A549 (cell line): ENCODE measurements at regions not wholly inside any gene's neighbourhood (a gene's known extent, or its start where the extent isn't known, plus 50 kb on each side); places are given as distances from the start of the nearest gene placed in this dataset.

Experiments
- CBX2 ChIP-seq: fragments of 200-600 bp; sonication (generic); IDR thresholded peaks from 2 replicates; pipeline ENCODE4 v1.6.1; 2016; ENCODE audit warnings: low read depth, mild to moderate bottlenecking, borderline replicate concordance
- CEBPB ChIP-seq, 2 experiments: fragments of >200 bp in 1 of 2; sonication (Bioruptor Twin) in 1 of 2; formaldehyde crosslinking in 1 of 2; IDR thresholded peaks; 2 replicates each; pipeline ENCODE4 v1.6.1; 2012 to 2016
- CTCF ChIP-seq: fragments of >200 bp; sonication (Bioruptor Twin); formaldehyde crosslinking; IDR thresholded peaks from 3 replicates; pipeline ENCODE4 v1.5.1; 2016
- EP300 ChIP-seq, 2 experiments: fragments of >200 bp; sonication (Bioruptor Twin); formaldehyde crosslinking; IDR thresholded peaks; 2 replicates in 1 of 2; 3 replicates in 1 of 2; pipeline ENCODE4 v1.6.1; 2016 to 2017
- HMGXB4 ChIP-seq: fragments of 250-450 bp; sonication (Bioruptor Pico); IDR thresholded peaks from 2 replicates; pipeline ENCODE4 v1.5.0; 2021; ENCODE audit warnings: mild to moderate bottlenecking, moderate library complexity, borderline replicate concordance
- JUNB ChIP-seq: fragments of >200 bp; sonication (Bioruptor Twin); formaldehyde crosslinking; IDR thresholded peaks from 2 replicates; pipeline ENCODE4 v1.6.1; 2016
- KDM1A ChIP-seq: fragments of 200-600 bp; sonication (generic); IDR thresholded peaks from 2 replicates; pipeline ENCODE4 v1.6.1; 2016; ENCODE audit warnings: low read depth, mild to moderate bottlenecking
- MAX ChIP-seq: IDR thresholded peaks from 2 replicates; pipeline ENCODE4 v1.6.1; 2012
- POLR2A ChIP-seq: IDR thresholded peaks from 2 replicates; pipeline ENCODE4 v1.6.1; 2012; ENCODE audit warnings: mild to moderate bottlenecking, low read length
- POLR2AphosphoS2 ChIP-seq: conservative IDR thresholded peaks from 2 replicates; pipeline ENCODE4 v1.6.1; 2012; ENCODE audit warnings: low read length, improper control_type of control experiment, inconsistent platforms
- TP53 ChIP-seq: fragments of 250-450 bp; sonication (Bioruptor Pico); IDR thresholded peaks from 2 replicates; pipeline ENCODE4 v1.5.0; 2021; ENCODE audit warnings: mild to moderate bottlenecking, moderate library complexity
- USF2 ChIP-seq: fragments of 450-650 bp; IDR thresholded peaks from 2 replicates; pipeline ENCODE4 v1.6.1; 2014; ENCODE audit warnings: antibody characterized with exemption
- ZNF302 ChIP-seq: fragments of 250-450 bp; sonication (Bioruptor Pico); IDR thresholded peaks from 2 replicates; pipeline ENCODE4 v1.9.0; 2021; ENCODE audit warnings: inconsistent platforms, mild to moderate bottlenecking, moderate library complexity
- ZSCAN20 ChIP-seq: fragments of 250-450 bp; sonication (Bioruptor Pico); IDR thresholded peaks from 2 replicates; pipeline ENCODE4 v1.8.0; 2022; ENCODE audit warnings: mild to moderate bottlenecking, moderate library complexity

GRCh38 chr13:34767778-34768177 is 174.3 kb upstream of the NBEA start:
- TF ChIP-seq CTCF, result no peak
- TF ChIP-seq ZNF302 (CRISPR knock-in tag), result no peak
- TF ChIP-seq POLR2A, result no peak
- no peak for TF ChIP-seq ZSCAN20 (CRISPR knock-in tag)
- TF ChIP-seq USF2, result no peak
- no peak for TF ChIP-seq TP53 (CRISPR knock-in tag)
- TF ChIP-seq MAX, result no peak
- no peak for TF ChIP-seq CEBPB (IDR thresholded peaks at IDR 0.05)
- TF ChIP-seq EP300 (IDR thresholded peaks at IDR 0.05), result no peak
- TF ChIP-seq POLR2AphosphoS2, result no peak
- no peak for TF ChIP-seq KDM1A
- TF ChIP-seq JUNB, result no peak
- TF ChIP-seq HMGXB4, result no peak
- no peak for TF ChIP-seq CBX2
